DMS 273 (cell line): ENCODE measurements at regions not wholly inside any gene's neighbourhood (a gene's known extent, or its start where the extent isn't known, plus 50 kb on each side); places are given as distances from the start of the nearest gene placed in this dataset.
"Not testable (repeated sequence)": the region's sequence is repeated elsewhere in the genome, so short reads cannot be mapped to it uniquely, and the experiment has no call there.

ENCODE experiments used
- DNase-seq: peaks from one replicate; lab custom pipeline; 2025; ENCODE audit not compliant: unreplicated experiment; lab: John Stamatoyannopoulos, UW

- peak; percentile 93 for DNase-seq
These were observed 482.4 kb upstream of the SGO1 start for GRCh38 chr3:20668411-20668810.

- DNase-seq, result no peak
These were observed 480.1 kb upstream of the SGO1 start for GRCh38 chr3:20666091-20666490.

GRCh38 chr3:20658491-20658890, 472.5 kb upstream of the SGO1 start:
- DNase-seq, result no peak

- DNase-seq, result no peak
These were observed 471.6 kb upstream of the SGO1 start for GRCh38 chr3:20657560-20657959.

- peak; percentile 1 for DNase-seq
These were observed 466.4 kb upstream of the SGO1 start for GRCh38 chr3:20652231-20652986.

GRCh38 chr3:20648921-20649381, 462.9 kb upstream of the SGO1 start:
- peak; percentile 9 for DNase-seq

- DNase-seq, result peak; percentile 69
These were observed 462.3 kb upstream of the SGO1 start for GRCh38 chr3:20648294-20648693.

- DNase-seq, result no peak
These were observed 460.4 kb upstream of the SGO1 start for GRCh38 chr3:20646425-20646824.

GRCh38 chr3:20645340-20645739, 459.3 kb upstream of the SGO1 start:
- DNase-seq, result peak; percentile 1

- DNase-seq, result no peak
These were observed 451.7 kb upstream of the SGO1 start for GRCh38 chr3:20637729-20638128.

GRCh38 chr3:20622304-20622703, 436.3 kb upstream of the SGO1 start:
- no peak for DNase-seq

- DNase-seq, result not testable (repeated sequence)
These were observed 432.6 kb upstream of the SGO1 start for GRCh38 chr3:20618621-20619020.

GRCh38 chr3:20618181-20618580, 432.2 kb upstream of the SGO1 start:
- DNase-seq, result not testable (repeated sequence)

GRCh38 chr3:20615982-20616381, 430.0 kb upstream of the SGO1 start:
- DNase-seq, result not testable (repeated sequence)

- no peak for DNase-seq
These were observed 422.2 kb upstream of the SGO1 start for GRCh38 chr3:20608054-20608738.

GRCh38 chr3:20604659-20605058, 418.7 kb upstream of the SGO1 start:
- DNase-seq, result peak; percentile 26

- no peak for DNase-seq
These were observed 403.3 kb upstream of the SGO1 start for GRCh38 chr3:20589275-20589674.

GRCh38 chr3:20588781-20589180, 402.8 kb upstream of the SGO1 start:
- no peak for DNase-seq

GRCh38 chr3:20583648-20584047, 397.6 kb upstream of the SGO1 start:
- DNase-seq, result no peak

GRCh38 chr3:20576228-20576627, 390.2 kb upstream of the SGO1 start:
- DNase-seq, result no peak

- no peak for DNase-seq
These were observed 389.1 kb upstream of the SGO1 start for GRCh38 chr3:20575146-20575545.

GRCh38 chr3:20574746-20575145, 388.7 kb upstream of the SGO1 start:
- DNase-seq, result no peak
